IPS-18a (cell line): ENCODE measurements at regions not wholly inside any gene's neighbourhood (a gene's known extent, or its start where the extent isn't known, plus 50 kb on each side); places are given as distances from the start of the nearest gene placed in this dataset.

Experiments used
- H3K27ac ChIP-seq: one replicate; pipeline ENCODE4 v1.5.1; 2013; ENCODE audit warnings: low read length
- H3K27me3 ChIP-seq: one replicate; pipeline ENCODE4 v1.6.1; 2013; ENCODE audit warnings: mild to moderate bottlenecking, low read length; ENCODE audit not compliant: control insufficient read depth, insufficient read depth
- H3K36me3 ChIP-seq: one replicate; pipeline ENCODE4 v1.6.1; 2013; ENCODE audit warnings: low read depth, low read length; ENCODE audit not compliant: control insufficient read depth
- H3K4me1 ChIP-seq: one replicate; pipeline ENCODE4 v1.6.1; 2013; ENCODE audit warnings: low read depth, low read length; ENCODE audit not compliant: control insufficient read depth
- H3K4me3 ChIP-seq: one replicate; pipeline ENCODE4 v1.5.1; 2013; ENCODE audit warnings: low read length
- H3K9ac ChIP-seq: one replicate; pipeline ENCODE4 v1.6.1; 2013; ENCODE audit warnings: mild to moderate bottlenecking, low read length, moderate library complexity
- H3K9me3 ChIP-seq: one replicate; pipeline ENCODE4 v1.6.1; 2013; ENCODE audit warnings: low read depth, low read length; ENCODE audit not compliant: control insufficient read depth

DNA sequence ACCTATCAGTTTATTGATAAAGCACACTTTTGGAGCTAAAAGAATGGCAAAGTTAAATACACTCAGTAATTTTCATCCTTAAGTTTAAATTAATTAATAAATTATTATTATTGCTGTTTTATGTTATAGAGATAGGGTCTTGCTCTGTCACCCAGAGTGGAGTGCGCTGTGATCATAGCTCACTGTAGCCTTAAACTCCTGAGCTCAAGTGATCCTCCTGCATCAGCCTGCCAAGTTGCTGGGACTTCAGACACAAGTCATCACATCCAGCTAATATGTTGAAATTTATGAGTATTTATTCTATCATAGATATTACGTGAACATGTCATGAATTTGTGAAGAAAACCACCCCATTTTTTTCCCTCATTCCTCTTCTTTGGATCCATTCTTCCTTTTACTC lies 64.2 kb downstream of the GJA1 start:
- no peaks in the 10 kb centered on the region for H3K36me3 ChIP-seq

GRCh38 chr6:121503589-121503991 lies 68.1 kb downstream of the GJA1 start:
- no peak overlapping the region for H3K4me3 ChIP-seq
- no peaks in the 10 kb centered on the region for H3K9me3 ChIP-seq
- no peaks in the 10 kb centered on the region for H3K27me3 ChIP-seq
- H3K9ac ChIP-seq: no peak overlapping the region
- H3K27ac ChIP-seq: no peak overlapping the region
- no peaks in the 10 kb centered on the region for H3K36me3 ChIP-seq
- H3K4me1 ChIP-seq: no peaks in the 10 kb centered on the region

More for the DNA sequence above, 64.2 kb downstream of the GJA1 start:
- H3K9me3 ChIP-seq: no peaks in the 10 kb centered on the region
- H3K27me3 ChIP-seq: no peaks in the 10 kb centered on the region
- no peak overlapping the region for H3K9ac ChIP-seq
- H3K4me1 ChIP-seq: no peaks in the 10 kb centered on the region
- no peak overlapping the region for H3K4me3 ChIP-seq
- H3K27ac ChIP-seq: no peak overlapping the region

GRCh38 chr6:121504227-121504626 lies 68.8 kb downstream of the GJA1 start:
- no peak overlapping the region for H3K27ac ChIP-seq
- no peaks in the 10 kb centered on the region for H3K4me1 ChIP-seq
- H3K9ac ChIP-seq: no peak overlapping the region
- H3K27me3 ChIP-seq: no peaks in the 10 kb centered on the region
- H3K9me3 ChIP-seq: no peaks in the 10 kb centered on the region
- no peak overlapping the region for H3K4me3 ChIP-seq
- H3K36me3 ChIP-seq: no peaks in the 10 kb centered on the region

DNA sequence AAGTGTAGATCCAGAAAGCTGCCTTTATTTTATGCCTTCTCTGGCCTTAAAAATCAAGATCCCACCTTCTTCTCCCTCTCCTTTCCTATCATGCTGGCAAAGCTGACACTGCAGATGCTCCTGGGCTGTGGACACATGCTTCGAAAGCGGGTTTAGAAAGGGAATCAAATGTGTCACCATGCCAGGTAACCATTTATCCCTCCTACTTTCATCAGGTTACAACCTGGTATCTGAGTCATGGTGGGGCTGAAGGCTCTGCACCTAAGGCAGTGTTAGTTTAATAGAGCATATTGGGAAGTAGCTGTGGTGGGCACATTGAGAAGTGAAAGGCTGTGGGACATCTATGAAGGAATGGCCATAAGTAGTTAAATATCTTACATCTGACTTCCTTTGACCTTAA lies 69.8 kb downstream of the GJA1 start:
- no peak overlapping the region for H3K9ac ChIP-seq
- no peaks in the 10 kb centered on the region for H3K4me1 ChIP-seq
- no peak overlapping the region for H3K4me3 ChIP-seq
- H3K27ac ChIP-seq: no peak overlapping the region
- H3K9me3 ChIP-seq: no peaks in the 10 kb centered on the region
- no peaks in the 10 kb centered on the region for H3K27me3 ChIP-seq
- H3K36me3 ChIP-seq: no peaks in the 10 kb centered on the region

DNA sequence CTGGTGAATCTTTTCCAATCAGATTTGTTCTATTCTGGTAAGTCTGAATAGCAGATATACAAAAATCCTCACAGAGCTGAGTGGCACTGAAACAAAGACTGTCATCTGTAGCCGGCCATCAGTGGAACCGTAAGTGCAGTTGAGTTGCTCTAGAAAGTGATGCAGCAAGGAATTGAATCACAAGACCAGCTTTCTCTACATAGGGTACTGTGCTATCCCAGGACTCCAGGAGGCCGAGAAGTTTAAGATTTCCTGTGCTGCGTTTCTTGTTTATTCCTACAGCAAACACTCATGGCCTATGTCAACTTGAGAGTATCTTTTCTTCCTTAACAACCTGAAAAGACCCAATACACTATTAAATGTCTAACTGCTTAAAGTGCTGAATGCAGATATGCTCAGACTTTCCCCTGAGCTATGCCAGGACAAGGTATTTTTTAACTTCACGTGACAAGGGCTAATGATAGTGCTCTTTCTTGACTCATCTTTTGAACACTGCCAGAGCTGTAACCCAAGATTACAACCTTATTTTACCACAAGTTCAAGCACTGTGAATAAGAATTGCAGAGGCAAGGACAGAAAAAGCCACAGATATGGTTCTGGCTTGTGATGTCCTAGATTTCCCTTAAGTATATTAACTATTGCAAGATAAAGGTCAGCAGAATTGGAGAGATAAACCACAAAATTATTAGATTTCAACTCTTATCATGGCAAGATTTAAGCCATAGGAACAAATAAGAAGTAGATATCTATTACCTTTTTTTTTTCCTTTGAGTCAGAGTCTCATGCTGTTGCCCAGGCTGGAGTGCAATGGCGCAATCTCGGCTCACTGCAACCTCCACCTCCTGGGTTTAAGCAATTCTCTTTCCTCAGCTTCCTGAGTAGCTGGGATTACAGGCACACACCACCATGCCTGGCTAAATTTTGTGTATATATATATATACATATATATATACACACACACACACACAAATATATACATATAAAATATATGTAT lies 71.6 kb downstream of the GJA1 start:
- H3K36me3 ChIP-seq: no peaks in the 10 kb centered on the region
- no peak overlapping the region for H3K9ac ChIP-seq
- no peaks in the 10 kb centered on the region for H3K4me1 ChIP-seq
- H3K4me3 ChIP-seq: no peak overlapping the region
- H3K27me3 ChIP-seq: no peaks in the 10 kb centered on the region
- no peak overlapping the region for H3K27ac ChIP-seq
- H3K9me3 ChIP-seq: no peaks in the 10 kb centered on the region

- no peak overlapping the region for H3K9ac ChIP-seq
- H3K27ac ChIP-seq: no peak overlapping the region
- H3K36me3 ChIP-seq: no peaks in the 10 kb centered on the region
- H3K27me3 ChIP-seq: no peaks in the 10 kb centered on the region
- H3K4me3 ChIP-seq: no peak overlapping the region
- H3K4me1 ChIP-seq: no peaks in the 10 kb centered on the region
- no peaks in the 10 kb centered on the region for H3K9me3 ChIP-seq
Measured at GRCh38 chr6:121510568-121511177, 75.2 kb downstream of the GJA1 start.

- no peak overlapping the region for H3K27ac ChIP-seq
- H3K9me3 ChIP-seq: no peaks in the 10 kb centered on the region
- H3K4me3 ChIP-seq: no peak overlapping the region
- H3K27me3 ChIP-seq: no peaks in the 10 kb centered on the region
- H3K9ac ChIP-seq: no peak overlapping the region
- H3K36me3 ChIP-seq: no peaks in the 10 kb centered on the region
- peaks cover 3% of the 10 kb centered on the region for H3K4me1 ChIP-seq
Measured at GRCh38 chr6:121515630-121516265, 80.3 kb downstream of the GJA1 start.

- no peak overlapping the region for H3K9ac ChIP-seq
- peaks cover 9% of the 10 kb centered on the region for H3K4me1 ChIP-seq
- H3K27me3 ChIP-seq: no peaks in the 10 kb centered on the region
- H3K4me3 ChIP-seq: no peak overlapping the region
- no peaks in the 10 kb centered on the region for H3K9me3 ChIP-seq
- no peak overlapping the region for H3K27ac ChIP-seq
- H3K36me3 ChIP-seq: no peaks in the 10 kb centered on the region
Measured at GRCh38 chr6:121516331-121516730, 80.9 kb downstream of the GJA1 start.

- Histone ChIP-seq H3K27me3 (no peaks in the 10 kb centered on the region), H3K9ac (no peak overlapping the region), H3K27ac (no peak overlapping the region), H3K36me3 (no peaks in the 10 kb centered on the region), H3K4me1 (peaks cover 9% of the 10 kb centered on the region), H3K9me3 (no peaks in the 10 kb centered on the region), H3K4me3 (no peak overlapping the region)
Measured at GRCh38 chr6:121520337-121521163, 85.1 kb downstream of the GJA1 start.

GRCh38 chr6:121521164-121521555 lies 85.7 kb downstream of the GJA1 start:
- no peak overlapping the region for H3K9ac ChIP-seq
- peaks cover 9% of the 10 kb centered on the region for H3K4me1 ChIP-seq
- H3K9me3 ChIP-seq: no peaks in the 10 kb centered on the region
- no peak overlapping the region for H3K27ac ChIP-seq
- no peaks in the 10 kb centered on the region for H3K27me3 ChIP-seq
- no peaks in the 10 kb centered on the region for H3K36me3 ChIP-seq
- H3K4me3 ChIP-seq: no peak overlapping the region

- no peaks in the 10 kb centered on the region for H3K9me3 ChIP-seq
- H3K27me3 ChIP-seq: no peaks in the 10 kb centered on the region
- no peak overlapping the region for H3K27ac ChIP-seq
- no peak overlapping the region for H3K4me3 ChIP-seq
- peaks cover 9% of the 10 kb centered on the region for H3K4me1 ChIP-seq
- no peaks in the 10 kb centered on the region for H3K36me3 ChIP-seq
- no peak overlapping the region for H3K9ac ChIP-seq
Measured at GRCh38 chr6:121522265-121522664, 86.8 kb downstream of the GJA1 start.
